Neural progenitor cell (in vitro differentiated cells): ENCODE measurements at regions not wholly inside any gene's neighbourhood (a gene's known extent, or its start where the extent isn't known, plus 50 kb on each side); places are given as distances from the start of the nearest gene placed in this dataset.

Experiments used
- DNase-seq: peaks from one replicate; pipeline ENCODE4 v3.0.0-alpha.2; 2016; ENCODE audit warnings: low spot score
- H2AFZ ChIP-seq: fragments of 200-600 bp; sonication (generic); replicated peaks from 2 replicates; pipeline ENCODE4 v1.6.1; 2016; ENCODE audit warnings: antibody characterized with exemption
- H3F3A ChIP-seq: fragments of 200-600 bp; sonication (generic); 2 replicates; pipeline ENCODE4 v1.6.1; 2016; ENCODE audit warnings: antibody characterized with exemption, low read depth
- H3K27ac ChIP-seq: fragments of 200-600 bp; sonication (generic); 2 replicates; pipeline ENCODE4 v1.5.1; 2016; ENCODE audit warnings: mild to moderate bottlenecking
- H3K27me3 ChIP-seq: fragments of 200-600 bp; sonication (generic); 2 replicates; pipeline ENCODE4 v1.6.1; 2016; ENCODE audit warnings: mild to moderate bottlenecking, moderate library complexity
- H3K36me3 ChIP-seq: fragments of 200-600 bp; sonication (generic); 2 replicates; pipeline ENCODE4 v1.5.1; 2016
- H3K4me1 ChIP-seq: fragments of 200-600 bp; sonication (generic); 2 replicates; pipeline ENCODE4 v1.6.1; 2016; ENCODE audit warnings: mixed run types
- H3K4me2 ChIP-seq: fragments of 200-600 bp; sonication (generic); 2 replicates; pipeline ENCODE4 v1.6.1; 2016
- H3K4me3 ChIP-seq: fragments of 200-600 bp; sonication (generic); 2 replicates; pipeline ENCODE4 v1.5.1; 2016
- H3K79me2 ChIP-seq: fragments of 200-600 bp; sonication (generic); 2 replicates; pipeline ENCODE4 v1.6.1; 2016; ENCODE audit warnings: low read depth
- H3K9ac ChIP-seq: fragments of 200-600 bp; sonication (generic); 2 replicates; pipeline ENCODE4 v1.6.1; 2016
- H3K9me3 ChIP-seq: fragments of 200-600 bp; sonication (generic); 2 replicates; pipeline ENCODE4 v1.5.1; 2016; ENCODE audit warnings: low read depth
- H4K20me1 ChIP-seq: fragments of 200-600 bp; sonication (generic); 2 replicates; pipeline ENCODE4 v1.6.1; 2016; ENCODE audit warnings: low read depth
- H3K27ac Mint-ChIP-seq: 3 replicates; pipeline ENCODE4 v1.8.0; 2021; ENCODE audit warnings: mixed read lengths
- H3K27me3 Mint-ChIP-seq: 2 replicates; pipeline ENCODE4 v1.8.0; 2022; ENCODE audit warnings: low read depth, mild to moderate bottlenecking, inconsistent platforms, moderate library complexity, mixed read lengths; ENCODE audit not compliant: insufficient read depth
- H3K36me3 Mint-ChIP-seq: 3 replicates; pipeline ENCODE4 v1.8.0; 2021; ENCODE audit warnings: mixed read lengths
- H3K4me1 Mint-ChIP-seq: 3 replicates; pipeline ENCODE4 v1.8.0; 2021; ENCODE audit warnings: mixed read lengths
- H3K4me3 Mint-ChIP-seq: 3 replicates; pipeline ENCODE4 v1.8.0; 2021; ENCODE audit warnings: mild to moderate bottlenecking, moderate library complexity, mixed read lengths
- H3K9me3 Mint-ChIP-seq: 3 replicates; pipeline ENCODE4 v1.8.0; 2020; ENCODE audit warnings: mixed read lengths
- EZH2 ChIP-seq: fragments of 200-600 bp; sonication (generic); IDR thresholded peaks from 2 replicates; pipeline ENCODE4 v1.6.1; 2017; ENCODE audit warnings: antibody characterized with exemption, mild to moderate bottlenecking, moderate library complexity
- EZH2phosphoT487 ChIP-seq: fragments of 200-600 bp; sonication (generic); IDR thresholded peaks from 2 replicates; pipeline ENCODE4 v1.6.1; 2017; ENCODE audit warnings: antibody characterized with exemption
- TF ChIP-seq, protein P1 (sequence below): fragments of 200-600 bp; sonication (generic); IDR thresholded peaks from 2 replicates; pipeline ENCODE4 v1.5.1; 2017; ENCODE audit warnings: antibody characterized with exemption, mild to moderate bottlenecking

DNA sequence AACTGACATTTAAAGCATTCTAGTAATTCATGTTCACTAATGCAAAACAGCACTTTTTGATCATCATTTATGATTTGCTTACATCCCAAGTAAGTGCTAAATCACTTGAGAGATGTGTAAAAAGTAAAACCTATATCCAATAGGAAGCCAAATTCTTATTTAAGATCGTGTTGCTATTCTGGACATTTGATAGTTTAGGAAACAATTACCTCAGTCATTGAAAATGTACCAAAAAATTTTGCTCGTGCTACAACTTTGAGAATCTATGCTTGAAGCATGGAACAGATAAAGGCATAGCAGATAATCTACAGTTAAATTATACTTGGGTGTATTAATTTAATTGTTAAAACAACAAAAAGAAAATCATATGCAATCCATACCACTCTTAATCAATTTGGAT, 571.6 kb upstream of the NR2F2 start:
- H3K9me3 Mint-ChIP-seq = no peaks in the 10 kb centered on the region
- H2AFZ ChIP-seq = no peak overlapping the region
- H3K27me3 ChIP-seq = no peaks in the 10 kb centered on the region
- H3F3A ChIP-seq = peaks cover 22% of the 10 kb centered on the region
- peaks cover 29% of the 10 kb centered on the region for H3K4me1 ChIP-seq
- TF ChIP-seq EZH2 (no peak), EZH2phosphoT487 (no peak)
- TF ChIP-seq, protein P1, sequence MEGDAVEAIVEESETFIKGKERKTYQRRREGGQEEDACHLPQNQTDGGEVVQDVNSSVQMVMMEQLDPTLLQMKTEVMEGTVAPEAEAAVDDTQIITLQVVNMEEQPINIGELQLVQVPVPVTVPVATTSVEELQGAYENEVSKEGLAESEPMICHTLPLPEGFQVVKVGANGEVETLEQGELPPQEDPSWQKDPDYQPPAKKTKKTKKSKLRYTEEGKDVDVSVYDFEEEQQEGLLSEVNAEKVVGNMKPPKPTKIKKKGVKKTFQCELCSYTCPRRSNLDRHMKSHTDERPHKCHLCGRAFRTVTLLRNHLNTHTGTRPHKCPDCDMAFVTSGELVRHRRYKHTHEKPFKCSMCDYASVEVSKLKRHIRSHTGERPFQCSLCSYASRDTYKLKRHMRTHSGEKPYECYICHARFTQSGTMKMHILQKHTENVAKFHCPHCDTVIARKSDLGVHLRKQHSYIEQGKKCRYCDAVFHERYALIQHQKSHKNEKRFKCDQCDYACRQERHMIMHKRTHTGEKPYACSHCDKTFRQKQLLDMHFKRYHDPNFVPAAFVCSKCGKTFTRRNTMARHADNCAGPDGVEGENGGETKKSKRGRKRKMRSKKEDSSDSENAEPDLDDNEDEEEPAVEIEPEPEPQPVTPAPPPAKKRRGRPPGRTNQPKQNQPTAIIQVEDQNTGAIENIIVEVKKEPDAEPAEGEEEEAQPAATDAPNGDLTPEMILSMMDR = no peak
- no peaks in the 10 kb centered on the region for H3K9me3 ChIP-seq
- no peak for DNase-seq
- no peak overlapping the region for H3K9ac ChIP-seq
- H3K27ac Mint-ChIP-seq = no peak overlapping the region
- peaks cover 6% of the 10 kb centered on the region for H3K36me3 ChIP-seq
- H3K4me2 ChIP-seq = no peak overlapping the region
- H3K4me3 Mint-ChIP-seq = no peak overlapping the region
- H3K79me2 ChIP-seq = no peaks in the 10 kb centered on the region
- peaks cover 28% of the 10 kb centered on the region for H3K4me1 Mint-ChIP-seq
- no peaks in the 10 kb centered on the region for H3K36me3 Mint-ChIP-seq
- H3K4me3 ChIP-seq = no peak overlapping the region
- no peaks in the 10 kb centered on the region for H4K20me1 ChIP-seq
- no peak overlapping the region for H3K27ac ChIP-seq
- H3K27me3 Mint-ChIP-seq = peaks cover 4% of the 10 kb centered on the region

- Histone ChIP-seq H3K79me2 (no peaks in the 10 kb centered on the region), H3F3A (peaks cover 22% of the 10 kb centered on the region), H3K9ac (no peak overlapping the region), H3K27me3 (no peaks in the 10 kb centered on the region), H2AFZ (no peak overlapping the region), H3K9me3 (no peaks in the 10 kb centered on the region), H4K20me1 (no peaks in the 10 kb centered on the region), H3K4me2 (peak overlapping the region; percentile 12), H3K4me3 (no peak overlapping the region), H3K36me3 (peaks cover 6% of the 10 kb centered on the region), H3K27ac (no peak overlapping the region), H3K4me1 (peaks cover 29% of the 10 kb centered on the region)
- peak; percentile 81 for DNase-seq
- peak overlapping the region; percentile 61 for H3K27ac Mint-ChIP-seq
- H3K4me1 Mint-ChIP-seq = peaks cover 28% of the 10 kb centered on the region
- no peak for TF ChIP-seq EZH2
- TF ChIP-seq, protein P1 = peak; percentile 75
- no peak overlapping the region for H3K4me3 Mint-ChIP-seq
- H3K36me3 Mint-ChIP-seq = no peaks in the 10 kb centered on the region
- no peaks in the 10 kb centered on the region for H3K9me3 Mint-ChIP-seq
- H3K27me3 Mint-ChIP-seq = peaks cover 4% of the 10 kb centered on the region
These were observed 570.0 kb upstream of the NR2F2 start for GRCh38 chr15:95760508-95760907.

DNA sequence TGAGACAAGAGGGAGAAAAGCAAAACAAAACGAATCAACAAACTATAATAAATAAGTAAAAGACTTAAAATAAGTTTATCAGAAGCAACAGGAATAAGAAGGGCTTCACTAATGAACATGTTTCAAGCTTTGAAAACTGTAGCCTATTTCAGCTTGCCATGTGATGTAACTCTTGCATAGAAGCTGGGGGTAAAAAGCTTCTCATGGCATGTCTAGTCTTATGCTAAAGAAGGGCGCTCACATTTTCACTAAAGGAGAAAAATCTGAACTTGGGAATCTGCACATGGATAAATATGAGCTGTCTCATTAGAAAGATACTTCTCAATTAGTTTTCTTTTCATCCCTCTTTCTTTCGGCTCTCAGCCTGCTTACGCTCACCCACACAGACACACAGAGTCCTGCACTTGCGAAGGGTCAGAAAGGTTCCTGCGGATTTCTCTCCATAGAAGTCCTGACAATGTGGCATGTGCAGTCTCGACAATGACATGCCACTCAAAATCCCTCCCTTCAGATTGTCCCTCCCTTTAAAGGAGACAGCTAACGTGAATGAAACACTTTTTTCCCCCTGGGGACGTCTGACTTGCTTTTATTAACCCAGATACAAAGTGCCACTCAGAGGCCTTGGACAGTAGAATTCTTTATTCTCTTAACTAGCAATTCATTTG, 568.9 kb upstream of the NR2F2 start:
- Mint-ChIP-seq H3K4me1 (peaks cover 28% of the 10 kb centered on the region), H3K36me3 (no peaks in the 10 kb centered on the region), H3K9me3 (no peaks in the 10 kb centered on the region), H3K27ac (peak overlapping the region; percentile 87), H3K27me3 (peaks cover 4% of the 10 kb centered on the region), H3K4me3 (peak overlapping the region; percentile 65)
- Histone ChIP-seq H4K20me1 (no peaks in the 10 kb centered on the region), H3K79me2 (no peaks in the 10 kb centered on the region), H3F3A (peaks cover 22% of the 10 kb centered on the region), H3K27me3 (no peaks in the 10 kb centered on the region), H3K9ac (no peak overlapping the region), H3K4me3 (no peak overlapping the region), H3K27ac (no peak overlapping the region), H3K4me1 (peaks cover 29% of the 10 kb centered on the region), H3K4me2 (peak overlapping the region; percentile 12), H3K36me3 (peaks cover 3% of the 10 kb centered on the region), H2AFZ (no peak overlapping the region), H3K9me3 (no peaks in the 10 kb centered on the region)
- DNase-seq = peak; percentile 62
- TF ChIP-seq EZH2 (no peak), EZH2phosphoT487 (no peak)
- TF ChIP-seq, protein P1 = no peak
